ENCODE measurements at regions not wholly inside any gene's neighbourhood (a gene's known extent, or its start where the extent isn't known, plus 50 kb on each side); places are given as distances from the start of the nearest gene placed in this dataset.

DNA sequence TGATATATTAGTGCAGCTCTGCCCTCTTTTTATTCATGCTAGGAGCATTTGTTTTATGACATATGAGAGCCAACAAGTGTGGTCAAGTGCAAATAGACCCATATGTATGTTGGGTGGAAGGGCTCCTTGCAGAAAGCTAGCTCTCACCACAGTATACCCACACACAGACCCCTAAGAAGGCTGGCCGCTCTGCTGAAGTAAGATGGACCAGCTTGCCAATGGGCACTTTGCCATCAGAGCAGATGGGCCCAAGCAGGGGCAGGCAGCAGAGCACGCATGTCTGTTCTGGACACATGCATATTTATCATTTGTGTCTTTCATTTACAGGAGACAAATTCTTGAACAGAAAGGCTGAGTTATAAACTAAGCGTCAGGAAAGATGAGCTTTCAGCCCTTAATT, 187.5 kb upstream of the DTNA start:
- TF ChIP-seq EZH2 (IDR thresholded peaks at IDR 0.05; ENCODE audit: insufficient read depth, poor library complexity, severe bottlenecking) (no peak), EZH2phosphoT487 (IDR thresholded peaks at IDR 0.05; ENCODE audit: insufficient read depth, low read depth) (no peak)
